IMR-90 (cell line): ENCODE measurements at regions not wholly inside any gene's neighbourhood (a gene's known extent, or its start where the extent isn't known, plus 50 kb on each side); places are given as distances from the start of the nearest gene placed in this dataset.

ENCODE experiments used
- ATAC-seq: fragments of 200-7000 bp; cut with Tn5 transposase; 2 replicates; pipeline ENCODE4 v1.9.1; 2020; ENCODE audit warnings: low read depth, mild to moderate bottlenecking, moderate library complexity
- BruUV-seq: library from RNA; stranded (reverse); fragments of 400-500 nt; replicated peaks from 2 replicates; lab custom pipeline; 2021; lab: Mats Ljungman, UMichigan
- CTCF ChIA-PET: fragments of 300-600 bp; formaldehyde crosslinking; extraction: SDS; loops from one replicate; lab custom pipeline; 2021; ENCODE audit warnings: antibody characterized with exemption; lab: Yijun Ruan, JAX
- POLR2A ChIA-PET: fragments of 300-600 bp; sonication (Branson Sonifier 250); formaldehyde crosslinking; loops from one replicate; lab custom pipeline; 2022; ENCODE audit warnings: antibody characterized with exemption; ENCODE audit not compliant: unreplicated experiment; lab: Charles Lee
- DNase-seq: peaks from one replicate; pipeline ENCODE4 v3.0.0; 2013
- H2AFZ ChIP-seq: replicated peaks from 2 replicates; pipeline ENCODE3; 2013; ENCODE audit warnings: low read length, mild to moderate bottlenecking; ENCODE audit not compliant: poor library complexity
- H2AK5ac ChIP-seq: 2 replicates; pipeline ENCODE4 v1.6.1; 2013; ENCODE audit warnings: low read depth, low read length, inconsistent platforms
- H2AK9ac ChIP-seq: replicated peaks from 2 replicates; pipeline ENCODE3; 2013; ENCODE audit warnings: mild to moderate bottlenecking, low read depth, low read length, moderate library complexity; ENCODE audit not compliant: poor library complexity
- H2BK120ac ChIP-seq: 2 replicates; pipeline ENCODE4 v1.6.1; 2013; ENCODE audit warnings: low read depth, low read length, inconsistent platforms
- H2BK15ac ChIP-seq: 3 replicates; pipeline ENCODE4 v1.6.1; 2013; ENCODE audit warnings: low read depth, low read length, inconsistent platforms
- H2BK20ac ChIP-seq: 2 replicates; pipeline ENCODE4 v1.6.1; 2013; ENCODE audit warnings: low read depth, mild to moderate bottlenecking, inconsistent platforms, low read length, moderate library complexity
- H2BK5ac ChIP-seq: 2 replicates; pipeline ENCODE4 v1.6.1; 2013; ENCODE audit warnings: mild to moderate bottlenecking, low read depth, low read length, inconsistent platforms; ENCODE audit not compliant: poor library complexity, severe bottlenecking
- H3K14ac ChIP-seq: replicated peaks from 2 replicates; pipeline ENCODE4 v1.6.1; 2013; ENCODE audit warnings: low read depth, low read length, inconsistent platforms
- H3K18ac ChIP-seq: 2 replicates; pipeline ENCODE4 v1.6.1; 2013; ENCODE audit warnings: low read depth, low read length, control low read depth
- H3K23ac ChIP-seq: 2 replicates; pipeline ENCODE4 v1.6.1; 2013; ENCODE audit warnings: low read depth, low read length, inconsistent platforms
- H3K27ac ChIP-seq: 2 replicates; pipeline ENCODE4 v1.5.1; 2013; ENCODE audit warnings: mild to moderate bottlenecking, control low read depth, low read length; ENCODE audit not compliant: insufficient read depth
- H3K27me3 ChIP-seq: 2 replicates; pipeline ENCODE4 v1.6.1; 2013; ENCODE audit warnings: low read length; ENCODE audit not compliant: control insufficient read depth, insufficient read depth
- H3K36me3 ChIP-seq: 2 replicates; pipeline ENCODE4 v1.6.1; 2013; ENCODE audit warnings: low read length, mixed read lengths; ENCODE audit not compliant: control insufficient read depth, insufficient read depth
- H3K4ac ChIP-seq: 2 replicates; pipeline ENCODE4 v1.6.1; 2013; ENCODE audit warnings: low read depth, low read length, inconsistent platforms
- H3K4me1 ChIP-seq: 2 replicates; pipeline ENCODE4 v1.6.1; 2013; ENCODE audit warnings: low read length, mixed read lengths; ENCODE audit not compliant: control insufficient read depth, insufficient read depth
- H3K4me2 ChIP-seq: 2 replicates; pipeline ENCODE4 v1.6.1; 2013; ENCODE audit warnings: low read depth, mild to moderate bottlenecking, control low read depth, low read length, moderate library complexity
- H3K4me3 ChIP-seq: 2 replicates; pipeline ENCODE4 v1.5.1; 2013; ENCODE audit warnings: low read depth, mild to moderate bottlenecking, control low read depth, low read length, moderate library complexity; ENCODE audit not compliant: insufficient read depth
- H3K56ac ChIP-seq: 2 replicates; pipeline ENCODE4 v1.6.1; 2013; ENCODE audit warnings: low read length, inconsistent platforms; ENCODE audit not compliant: insufficient read depth; ENCODE audit errors: extremely low read depth
- H3K79me1 ChIP-seq, 2 experiments: 2 replicates each; pipeline ENCODE4 v1.6.1; 2013; ENCODE audit warnings: low read length in 2 of 2, inconsistent platforms in 1 of 2, low read depth in 1 of 2
- H3K9ac ChIP-seq: 2 replicates; pipeline ENCODE4 v1.6.1; 2013; ENCODE audit warnings: low read depth, low read length, control low read depth
- H3K9me1 ChIP-seq: 2 replicates; pipeline ENCODE4 v1.6.1; 2013; ENCODE audit warnings: low read length, inconsistent platforms; ENCODE audit not compliant: insufficient read depth
- H3K9me3 ChIP-seq: 2 replicates; pipeline ENCODE4 v1.6.1; 2013; ENCODE audit warnings: low read length; ENCODE audit not compliant: control insufficient read depth, insufficient read depth
- H4K20me1 ChIP-seq: 2 replicates; pipeline ENCODE4 v1.6.1; 2013; ENCODE audit warnings: low read length, inconsistent platforms; ENCODE audit not compliant: insufficient read depth
- H4K5ac ChIP-seq: 2 replicates; pipeline ENCODE4 v1.6.1; 2013; ENCODE audit warnings: mild to moderate bottlenecking, low read depth, low read length, control low read depth
- H4K8ac ChIP-seq, 2 experiments: 2 replicates each; pipeline ENCODE4 v1.6.1; 2013; ENCODE audit warnings: low read depth in 2 of 2, low read length in 2 of 2, control low read depth in 1 of 2, inconsistent platforms in 1 of 2
- H4K91ac ChIP-seq: 2 replicates; pipeline ENCODE4 v1.6.1; 2013; ENCODE audit warnings: low read depth, low read length, inconsistent platforms; ENCODE audit not compliant: insufficient read depth
- BHLHE40 ChIP-seq: fragments of 150-350 bp; IDR thresholded peaks from 2 replicates; pipeline ENCODE4 v1.6.1; 2016; ENCODE audit warnings: mild to moderate bottlenecking, low read depth, low read length
- CEBPB ChIP-seq: IDR thresholded peaks from 2 replicates; pipeline ENCODE4 v1.6.1; 2012; ENCODE audit warnings: low read depth, low read length, improper control_type of control experiment
- CTCF ChIP-seq: conservative IDR thresholded peaks from 2 replicates; pipeline ENCODE4 v1.5.1; 2012; ENCODE audit warnings: mild to moderate bottlenecking, low read depth, low read length, improper control_type of control experiment
- FOS ChIP-seq: fragments of 150-350 bp; IDR thresholded peaks from 2 replicates; pipeline ENCODE4 v1.6.1; 2016; ENCODE audit warnings: low read depth, low read length
- MAZ ChIP-seq: IDR thresholded peaks from 2 replicates; pipeline ENCODE4 v1.6.1; 2012; ENCODE audit warnings: low read depth, mild to moderate bottlenecking, low read length, improper control_type of control experiment, moderate library complexity, borderline replicate concordance
- WGBS, 2 experiments: methylation state at CpG; one replicate each; pipeline versions ENCODE4 v1.1.5 to v1.1.7; 2013; ENCODE audit warnings: missing lambda C conversion rate in 2 of 2; ENCODE audit not compliant: insufficient read length in 1 of 2; ENCODE audit errors: extremely low coverage in 2 of 2; 5-methylcytosine and 5-hydroxymethylcytosine counted together
- dilution Hi-C: fragments of 300-500 bp; cut with HindIII; formaldehyde crosslinking; loops from one replicate; pipeline ENCODE4 v1.14.3; 2018; ENCODE audit warnings: low sequenced_read_pairs; ENCODE audit not compliant: unreplicated experiment
- in situ Hi-C: fragments of 300-500 bp; cut with MboI; formaldehyde crosslinking; loops from 3 replicates; pipeline ENCODE4 v1.14.3; 2019; ENCODE audit warnings: low sequenced_read_pairs, inconsistent platforms, mixed read lengths
- intact Hi-C: fragments of 100-400 bp; cut with micrococcal nuclease; formaldehyde crosslinking; loops from 2 replicates; pipeline ENCODE4 v1.10.0; 2022

- H3K4me2 ChIP-seq: peak overlapping the region; percentile 57; the same call in 1 of the 2 replicates
- H3K36me3 ChIP-seq: no peaks in the 10 kb centered on the region
- H3K9me1 ChIP-seq: 0 out of 2 replicates have a peak, but pooled peaks cover 3% of the 10 kb centered on the region
- WGBS, 2 experiments: 52% methylated on average over 3 of the region's 4 CpGs; no CpG with 5 or more reads in 1 of the 2 experiments
- DNase-seq: peak; percentile 71
- dilution Hi-C loops: no loop called here
- H2BK20ac ChIP-seq: no peak overlapping the region
- ChIA-PET CTCF (interaction anchor here (0.7 kb wide), 1 partner anchor 322 kb away, joined by 6 read pairs; no protein-coding TSS in a partner anchor), POLR2A (no interaction called here)
- H2BK120ac ChIP-seq: no peak overlapping the region
- no peak for TF ChIP-seq CTCF
- no peak for TF ChIP-seq MAZ
- TF ChIP-seq FOS: no peak
- no peak for TF ChIP-seq BHLHE40
- no peak for TF ChIP-seq CEBPB
- no peak overlapping the region for H3K23ac ChIP-seq
- no peak overlapping the region for H3K4ac ChIP-seq
- H2AK5ac ChIP-seq: no peak overlapping the region
- H3K79me1 ChIP-seq: no peaks in the 10 kb centered on the region; a peak in 1 of 4 replicates
- H3K4me3 ChIP-seq: no peak overlapping the region
- H4K20me1 ChIP-seq: no peaks in the 10 kb centered on the region
- H3K27me3 ChIP-seq: no peaks in the 10 kb centered on the region
- intact Hi-C loops: no loop called here
- no peak overlapping the region for H2BK5ac ChIP-seq
- no peak overlapping the region for H4K8ac ChIP-seq
- H3K9ac ChIP-seq: no peak overlapping the region
- no peak overlapping the region for H3K14ac ChIP-seq
- no peak overlapping the region for H4K91ac ChIP-seq
- no peak overlapping the region for H4K5ac ChIP-seq
- H3K18ac ChIP-seq: no peak overlapping the region; the same call in 1 of the 2 replicates
- H3K56ac ChIP-seq: no peak overlapping the region
- in situ Hi-C loops: no loop called here
- H3K27ac ChIP-seq: peak overlapping the region; percentile 43; the same call in 1 of the 2 replicates
- no peaks in the 10 kb centered on the region for H3K9me3 ChIP-seq
- H2AK9ac ChIP-seq: no peak overlapping the region
- BruUV-seq: no TSS peak
- peak; percentile 96 for ATAC-seq
- H2BK15ac ChIP-seq: no peak overlapping the region
- no peak overlapping the region for H2AFZ ChIP-seq
- H3K4me1 ChIP-seq: peaks cover 9% of the 10 kb centered on the region
Measured at GRCh38 chr3:117563063-117563462, 853.5 kb downstream of the TUSC7 start.
